Spinal cord (tissue), 9 donors: ENCODE measurements at regions not wholly inside any gene's neighbourhood (a gene's known extent, or its start where the extent isn't known, plus 50 kb on each side); places are given as distances from the start of the nearest gene placed in this dataset.
"Not testable (repeated sequence)": the region's sequence is repeated elsewhere in the genome, so short reads cannot be mapped to it uniquely, and the experiment has no call there.

Experiments used
- DNase-seq, 6 donors: peaks; one replicate each; pipeline versions ENCODE4 v3.0.0 to v3.0.0-alpha.2; 2013 to 2015; ENCODE audit warnings: low spot score in 6 of 6, low read depth in 4 of 6
- H3K27ac ChIP-seq: one replicate; pipeline ENCODE4 v1.5.1; 2013; ENCODE audit warnings: low read depth, low read length, control low read depth
- H3K27me3 ChIP-seq: one replicate; pipeline ENCODE4 v1.6.1; 2013; ENCODE audit warnings: low read length; ENCODE audit not compliant: control insufficient read depth, insufficient read depth
- H3K36me3 ChIP-seq: one replicate; pipeline ENCODE4 v1.6.1; 2013; ENCODE audit warnings: low read length; ENCODE audit not compliant: control insufficient read depth, insufficient read depth
- H3K4me1 ChIP-seq: one replicate; pipeline ENCODE4 v1.6.1; 2013; ENCODE audit warnings: low read length; ENCODE audit not compliant: control insufficient read depth, insufficient read depth
- H3K4me3 ChIP-seq: one replicate; pipeline ENCODE4 v1.5.1; 2013; ENCODE audit warnings: low read depth, low read length, control low read depth
- H3K9me3 ChIP-seq: one replicate; pipeline ENCODE4 v1.6.1; 2013; ENCODE audit warnings: low read length; ENCODE audit not compliant: control insufficient read depth, insufficient read depth
- WGBS: methylation state at CpG from one replicate; pipeline ENCODE4 v1.1.5; 2013; ENCODE audit warnings: missing lambda C conversion rate; ENCODE audit not compliant: insufficient coverage; 5-methylcytosine and 5-hydroxymethylcytosine counted together
- donor health status: healthy.

- H3K4me3 ChIP-seq, H3K9me3 ChIP-seq, H3K36me3 ChIP-seq, H3K4me1 ChIP-seq, H3K27me3 ChIP-seq, H3K27ac ChIP-seq, DNase-seq: not testable (repeated sequence)
- WGBS = 92% methylated on average over 6 of the region's 7 CpGs
Measured at GRCh38 chr7:35853194-35853593, 52.3 kb downstream of the SEPTIN7 start.

GRCh38 chr7:35854311-35854710 is 53.5 kb downstream of the SEPTIN7 start:
- no peak overlapping the region for H3K27ac ChIP-seq
- H3K9me3 ChIP-seq = no peaks in the 10 kb centered on the region
- no peaks in the 10 kb centered on the region for H3K36me3 ChIP-seq
- WGBS = no CpG with 5 or more reads among the region's 1 CpG
- no peaks in the 10 kb centered on the region for H3K4me1 ChIP-seq
- H3K4me3 ChIP-seq = no peak overlapping the region
- DNase-seq = peak in 4 of 6 donors; percentile 4 to 46 (median 20)
- H3K27me3 ChIP-seq = no peaks in the 10 kb centered on the region

GRCh38 chr7:35856175-35856574 is 55.3 kb downstream of the SEPTIN7 start:
- no CpG with 5 or more reads among the region's 4 CpGs for whole genome bisulfite sequencing
- H3K27ac ChIP-seq = no peak overlapping the region
- H3K9me3 ChIP-seq = no peaks in the 10 kb centered on the region
- no peak overlapping the region for H3K4me3 ChIP-seq
- H3K36me3 ChIP-seq = no peaks in the 10 kb centered on the region
- no peaks in the 10 kb centered on the region for H3K4me1 ChIP-seq
- no peak for DNase-seq
- H3K27me3 ChIP-seq = no peaks in the 10 kb centered on the region

- no peaks in the 10 kb centered on the region for H3K4me1 ChIP-seq
- DNase-seq = no peak
- H3K36me3 ChIP-seq = no peaks in the 10 kb centered on the region
- H3K27ac ChIP-seq = no peak overlapping the region
- H3K9me3 ChIP-seq = no peaks in the 10 kb centered on the region
- no peaks in the 10 kb centered on the region for H3K27me3 ChIP-seq
- no peak overlapping the region for H3K4me3 ChIP-seq
- WGBS = no CpG with 5 or more reads among the region's 1 CpG
Measured at GRCh38 chr7:35860664-35861063, 59.8 kb downstream of the SEPTIN7 start.

GRCh38 chr7:35865287-35865686 is 64.4 kb downstream of the SEPTIN7 start:
- no CpG with 5 or more reads among the region's 3 CpGs for WGBS
- H3K36me3 ChIP-seq = peaks cover 3% of the 10 kb centered on the region
- no peak for DNase-seq
- H3K4me3 ChIP-seq = no peak overlapping the region
- no peaks in the 10 kb centered on the region for H3K4me1 ChIP-seq
- H3K9me3 ChIP-seq = no peaks in the 10 kb centered on the region
- no peaks in the 10 kb centered on the region for H3K27me3 ChIP-seq
- H3K27ac ChIP-seq = no peak overlapping the region

GRCh38 chr7:35866186-35866585 is 65.3 kb downstream of the SEPTIN7 start:
- Histone ChIP-seq H3K27ac (no peak overlapping the region), H3K9me3 (no peaks in the 10 kb centered on the region), H3K36me3 (peaks cover 3% of the 10 kb centered on the region), H3K4me3 (no peak overlapping the region), H3K27me3 (no peaks in the 10 kb centered on the region), H3K4me1 (no peaks in the 10 kb centered on the region)
- no peak for DNase-seq
- no CpG with 5 or more reads among the region's 1 CpG for WGBS

- H3K4me3 ChIP-seq, H3K27ac ChIP-seq, H3K9me3 ChIP-seq, DNase-seq, H3K36me3 ChIP-seq, H3K27me3 ChIP-seq, H3K4me1 ChIP-seq: not testable (repeated sequence)
- no CpG with 5 or more reads among the region's 1 CpG for WGBS
Measured at GRCh38 chr7:35869117-35869516, 68.3 kb downstream of the SEPTIN7 start.

GRCh38 chr7:35869810-35870209 is 69.0 kb downstream of the SEPTIN7 start:
- peak in 1 of 6 donors; percentile 9 for DNase-seq
- Histone ChIP-seq H3K4me1 (no peaks in the 10 kb centered on the region), H3K4me3 (no peak overlapping the region), H3K27me3 (no peaks in the 10 kb centered on the region), H3K9me3 (no peaks in the 10 kb centered on the region), H3K36me3 (peaks cover 3% of the 10 kb centered on the region), H3K27ac (no peak overlapping the region)
- WGBS = 55% methylated on average over 3 of the region's 5 CpGs

- Histone ChIP-seq H3K27me3 (no peaks in the 10 kb centered on the region), H3K9me3 (no peaks in the 10 kb centered on the region), H3K36me3 (peaks cover 3% of the 10 kb centered on the region), H3K4me1 (no peaks in the 10 kb centered on the region), H3K27ac (no peak overlapping the region), H3K4me3 (no peak overlapping the region)
- DNase-seq = no peak
Measured at GRCh38 chr7:35871856-35872255, 71.0 kb downstream of the SEPTIN7 start.

- H3K27ac ChIP-seq = no peak overlapping the region
- peak in 1 of 6 donors; percentile 3 for DNase-seq
- H3K9me3 ChIP-seq = no peaks in the 10 kb centered on the region
- H3K36me3 ChIP-seq = no peaks in the 10 kb centered on the region
- H3K4me3 ChIP-seq = no peak overlapping the region
- no peaks in the 10 kb centered on the region for H3K4me1 ChIP-seq
- H3K27me3 ChIP-seq = no peaks in the 10 kb centered on the region
- WGBS = no CpG with 5 or more reads among the region's 1 CpG
Measured at GRCh38 chr7:35874886-35875285, 74.0 kb downstream of the SEPTIN7 start.
